Fibroblast of mammary gland (primary cell): ENCODE measurements at regions not wholly inside any gene's neighbourhood (a gene's known extent, or its start where the extent isn't known, plus 50 kb on each side); places are given as distances from the start of the nearest gene placed in this dataset.
A peak's percentile ranks its signal among the peaks of the same experiment; 100 is the strongest.

Experiments
- DNase-seq: peaks from one replicate; pipeline ENCODE4 v3.0.0-alpha.2; 2010; ENCODE audit warnings: low read depth
- H3K4me3 ChIP-seq: 2 replicates; pipeline ENCODE4 v1.5.1; 2011; ENCODE audit warnings: low read depth, mild to moderate bottlenecking, low read length, moderate library complexity; ENCODE audit not compliant: control insufficient read depth
- TF ChIP-seq, protein P1 (sequence below): conservative IDR thresholded peaks from 2 replicates; pipeline ENCODE4 v1.5.1; 2011; ENCODE audit warnings: low read depth, low read length, inconsistent platforms; ENCODE audit not compliant: control insufficient read depth, insufficient read depth

GRCh38 chr18:66742832-66743231 lies 138.9 kb upstream of the CDH19 start:
- no peak overlapping the region for H3K4me3 ChIP-seq
- TF ChIP-seq, protein P1, sequence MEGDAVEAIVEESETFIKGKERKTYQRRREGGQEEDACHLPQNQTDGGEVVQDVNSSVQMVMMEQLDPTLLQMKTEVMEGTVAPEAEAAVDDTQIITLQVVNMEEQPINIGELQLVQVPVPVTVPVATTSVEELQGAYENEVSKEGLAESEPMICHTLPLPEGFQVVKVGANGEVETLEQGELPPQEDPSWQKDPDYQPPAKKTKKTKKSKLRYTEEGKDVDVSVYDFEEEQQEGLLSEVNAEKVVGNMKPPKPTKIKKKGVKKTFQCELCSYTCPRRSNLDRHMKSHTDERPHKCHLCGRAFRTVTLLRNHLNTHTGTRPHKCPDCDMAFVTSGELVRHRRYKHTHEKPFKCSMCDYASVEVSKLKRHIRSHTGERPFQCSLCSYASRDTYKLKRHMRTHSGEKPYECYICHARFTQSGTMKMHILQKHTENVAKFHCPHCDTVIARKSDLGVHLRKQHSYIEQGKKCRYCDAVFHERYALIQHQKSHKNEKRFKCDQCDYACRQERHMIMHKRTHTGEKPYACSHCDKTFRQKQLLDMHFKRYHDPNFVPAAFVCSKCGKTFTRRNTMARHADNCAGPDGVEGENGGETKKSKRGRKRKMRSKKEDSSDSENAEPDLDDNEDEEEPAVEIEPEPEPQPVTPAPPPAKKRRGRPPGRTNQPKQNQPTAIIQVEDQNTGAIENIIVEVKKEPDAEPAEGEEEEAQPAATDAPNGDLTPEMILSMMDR = no peak
- DNase-seq = no peak

DNA sequence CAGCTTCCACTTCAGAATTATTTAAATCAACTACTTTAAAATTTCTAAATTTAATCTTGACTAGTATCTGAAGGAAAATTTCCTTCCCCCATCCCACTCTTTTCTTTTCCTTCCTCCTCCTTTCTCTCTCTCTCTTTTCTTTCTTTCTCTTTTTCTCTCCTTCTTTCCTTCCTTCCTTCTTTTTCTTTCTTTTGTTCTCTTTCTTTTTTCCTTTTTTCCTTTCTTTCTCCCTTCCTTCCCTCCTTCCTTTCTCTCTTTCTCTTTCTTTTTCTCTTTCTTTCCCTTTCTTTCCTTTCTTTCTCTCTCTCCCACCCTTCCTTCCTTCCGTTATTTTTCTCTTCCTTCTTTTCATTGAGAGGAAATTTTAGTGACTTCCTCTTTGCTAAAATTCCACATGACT lies 132.0 kb upstream of the CDH19 start:
- no peak for DNase-seq
- TF ChIP-seq, protein P1 = no peak
- H3K4me3 ChIP-seq = no peak overlapping the region

- peak; percentile 18 for DNase-seq
- no peak overlapping the region for H3K4me3 ChIP-seq
- TF ChIP-seq, protein P1 = no peak
Observed at GRCh38 chr18:66734451-66734850, 130.6 kb upstream of the CDH19 start.

- DNase-seq = no peak
- TF ChIP-seq, protein P1 = no peak
- H3K4me3 ChIP-seq = no peak overlapping the region
Observed at GRCh38 chr18:66731890-66732289, 128.0 kb upstream of the CDH19 start.

- TF ChIP-seq, protein P1 = no peak
- H3K4me3 ChIP-seq = no peak overlapping the region
- DNase-seq = no peak
Observed at GRCh38 chr18:66729442-66730239, 125.8 kb upstream of the CDH19 start.

GRCh38 chr18:66728951-66729350 lies 125.1 kb upstream of the CDH19 start:
- no peak overlapping the region for H3K4me3 ChIP-seq
- DNase-seq = no peak
- TF ChIP-seq, protein P1 = no peak

DNA sequence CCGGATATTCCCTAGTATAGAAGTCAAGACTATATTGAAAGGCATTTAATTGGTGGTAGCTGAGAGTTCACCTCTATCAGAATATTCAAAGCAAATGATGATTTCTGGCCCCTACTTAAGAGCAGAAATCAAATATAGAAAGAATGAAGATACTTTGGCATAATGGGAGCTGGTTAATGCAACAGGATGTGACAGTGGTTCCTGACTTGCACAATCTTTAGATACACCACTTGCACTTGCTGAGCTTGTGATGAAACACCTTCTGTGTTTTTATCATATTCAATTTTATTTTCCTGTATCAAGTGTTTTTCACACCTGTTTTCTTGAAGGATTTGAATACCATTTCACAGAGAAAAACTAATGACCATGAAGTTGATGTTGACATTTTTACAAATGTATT lies 124.1 kb upstream of the CDH19 start:
- TF ChIP-seq, protein P1 = no peak
- DNase-seq = no peak
- no peak overlapping the region for H3K4me3 ChIP-seq
